HEK293T (cell line): ENCODE measurements at regions not wholly inside any gene's neighbourhood (a gene's known extent, or its start where the extent isn't known, plus 50 kb on each side); places are given as distances from the start of the nearest gene placed in this dataset.

Experiments
- CTCF ChIA-PET: fragments of 350-600 bp; formaldehyde crosslinking; extraction: SDS; loops from one replicate; lab custom pipeline; 2021; ENCODE audit warnings: antibody characterized with exemption, inconsistent platforms; lab: Yijun Ruan, JAX
- POLR2A ChIA-PET: fragments of 350-600 bp; formaldehyde crosslinking; extraction: SDS; loops from one replicate; lab custom pipeline; 2020; ENCODE audit warnings: antibody characterized with exemption, inconsistent platforms; lab: Yijun Ruan, JAX
- DNase-seq: peaks from one replicate; pipeline ENCODE4 v3.0.0; 2012; ENCODE audit warnings: mixed read lengths; ENCODE audit errors: extremely low spot score
- ARNT ChIP-seq: fragments of 450-650 bp; IDR thresholded peaks from 2 replicates; pipeline ENCODE4 v1.6.1; 2017; ENCODE audit warnings: mild to moderate bottlenecking
- BHLHE40 ChIP-seq: fragments of 450-650 bp; IDR thresholded peaks from 2 replicates; pipeline ENCODE4 v1.6.1; 2016; ENCODE audit warnings: mild to moderate bottlenecking, moderate library complexity, borderline replicate concordance
- CTBP1 ChIP-seq: fragments of 450-650 bp; IDR thresholded peaks from 2 replicates; pipeline ENCODE4 v1.6.1; 2016; ENCODE audit warnings: borderline replicate concordance
- ELF4 ChIP-seq: fragments of 450-650 bp; IDR thresholded peaks from 2 replicates; pipeline ENCODE4 v1.6.1; 2017; ENCODE audit warnings: antibody characterized with exemption
- FOXA1 ChIP-seq: fragments of 450-650 bp; IDR thresholded peaks from 2 replicates; pipeline ENCODE4 v1.6.1; 2016; ENCODE audit warnings: mild to moderate bottlenecking
- FOXK2 ChIP-seq: fragments of 450-650 bp; IDR thresholded peaks from 2 replicates; pipeline ENCODE4 v1.6.1; 2016; ENCODE audit warnings: mild to moderate bottlenecking
- FOXM1 ChIP-seq: fragments of 450-650 bp; IDR thresholded peaks from 2 replicates; pipeline ENCODE4 v1.6.1; 2017; ENCODE audit warnings: mild to moderate bottlenecking, borderline replicate concordance
- HDGF ChIP-seq: fragments of 450-650 bp; IDR thresholded peaks from 2 replicates; pipeline ENCODE4 v1.6.1; 2017; ENCODE audit warnings: antibody characterized with exemption, borderline replicate concordance
- L3MBTL2 ChIP-seq: fragments of 450-650 bp; conservative IDR thresholded peaks from 2 replicates; pipeline ENCODE4 v1.6.1; 2016; ENCODE audit warnings: mild to moderate bottlenecking
- LEF1 ChIP-seq: fragments of 450-650 bp; IDR thresholded peaks from 2 replicates; pipeline ENCODE4 v1.6.1; 2017; ENCODE audit warnings: mild to moderate bottlenecking, borderline replicate concordance
- NFRKB ChIP-seq: fragments of 450-650 bp; IDR thresholded peaks from 2 replicates; pipeline ENCODE4 v1.6.1; 2016; ENCODE audit warnings: mild to moderate bottlenecking, moderate library complexity
- PKNOX1 ChIP-seq: fragments of 450-650 bp; IDR thresholded peaks from 2 replicates; pipeline ENCODE4 v1.6.1; 2016
- SP1 ChIP-seq: fragments of 450-650 bp; IDR thresholded peaks from 2 replicates; pipeline ENCODE4 v1.6.1; 2017
- SUZ12 ChIP-seq: fragments of 450-650 bp; IDR thresholded peaks from 2 replicates; pipeline ENCODE4 v1.6.1; 2016; ENCODE audit warnings: mild to moderate bottlenecking
- TARDBP ChIP-seq: fragments of 450-650 bp; IDR thresholded peaks from 2 replicates; pipeline ENCODE4 v1.6.1; 2016
- ZNF384 ChIP-seq: fragments of 450-650 bp; IDR thresholded peaks from 2 replicates; pipeline ENCODE4 v1.6.1; 2016

- ChIA-PET CTCF (no interaction called here), POLR2A (no interaction called here)
- no peak for DNase-seq
- TF ChIP-seq SUZ12 (no peak), CTBP1 (no peak), NFRKB (no peak), HDGF (no peak), ZNF384 (no peak), BHLHE40 (no peak)
Observed at GRCh38 chr1:82690411-82690810, 889.7 kb downstream of the ADGRL2 start.

GRCh38 chr1:82689217-82689616 lies 888.5 kb downstream of the ADGRL2 start:
- TF ChIP-seq LEF1 (no peak), ZNF384 (no peak), FOXK2 (no peak), NFRKB (no peak), SP1 (no peak), SUZ12 (no peak), PKNOX1 (no peak), FOXA1 (no peak), CTBP1 (no peak), ARNT (no peak), L3MBTL2 (no peak), FOXM1 (no peak), ELF4 (no peak), BHLHE40 (no peak), HDGF (no peak), TARDBP (no peak)
- no peak for DNase-seq
- ChIA-PET CTCF (interaction anchor here (0.7 kb wide), 1 partner anchor 67 kb away, joined by 3 read pairs; no protein-coding TSS in a partner anchor), POLR2A (no interaction called here)

- ChIA-PET CTCF (no interaction called here), POLR2A (no interaction called here)
- DNase-seq = no peak
- no peak for TF ChIP-seq NFRKB
- no peak for TF ChIP-seq BHLHE40
- TF ChIP-seq SUZ12 = no peak
- TF ChIP-seq PKNOX1 = no peak
- TF ChIP-seq LEF1 = no peak
- no peak for TF ChIP-seq ELF4
- TF ChIP-seq FOXK2 = no peak
- TF ChIP-seq ZNF384 = no peak
- TF ChIP-seq ARNT = no peak
- TF ChIP-seq L3MBTL2 = no peak
- no peak for TF ChIP-seq CTBP1
- TF ChIP-seq SP1 = no peak
- no peak for TF ChIP-seq TARDBP
Observed at GRCh38 chr1:82686774-82687173, 886.0 kb downstream of the ADGRL2 start.

DNA sequence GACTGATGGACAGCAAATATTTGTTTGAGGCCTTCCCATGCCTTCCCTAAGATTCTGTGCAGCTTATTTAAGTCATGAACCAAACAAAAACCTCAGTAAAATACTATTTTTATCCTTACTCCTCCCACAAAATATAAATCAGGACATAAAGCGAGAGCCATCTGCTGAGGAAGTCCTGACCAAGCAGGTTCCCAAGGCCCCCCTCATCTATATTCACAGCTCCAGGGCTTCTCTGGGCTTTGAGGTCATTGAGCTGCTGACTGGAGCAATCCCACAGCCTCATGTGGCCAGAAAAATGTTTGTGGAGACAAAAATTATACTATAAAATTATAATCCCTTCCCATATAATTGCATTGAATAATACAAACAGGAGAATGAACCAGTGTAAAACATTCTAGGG lies 846.2 kb downstream of the ADGRL2 start:
- TF ChIP-seq NFRKB (no peak), HDGF (no peak)
- no peak for DNase-seq
- CTCF ChIA-PET = no interaction called here
- POLR2A ChIA-PET = no interaction called here

GRCh38 chr1:82646336-82646735 lies 845.6 kb downstream of the ADGRL2 start:
- ChIA-PET CTCF (no interaction called here), POLR2A (no interaction called here)
- TF ChIP-seq NFRKB = no peak
- TF ChIP-seq TARDBP = no peak
- TF ChIP-seq SP1 = no peak
- TF ChIP-seq FOXA1 = no peak
- no peak for TF ChIP-seq BHLHE40
- no peak for TF ChIP-seq LEF1
- TF ChIP-seq FOXK2 = no peak
- TF ChIP-seq ARNT = no peak
- no peak for TF ChIP-seq PKNOX1
- TF ChIP-seq SUZ12 = no peak
- no peak for TF ChIP-seq ZNF384
- no peak for TF ChIP-seq FOXM1
- no peak for TF ChIP-seq ELF4
- TF ChIP-seq HDGF = no peak
- TF ChIP-seq L3MBTL2 = no peak
- TF ChIP-seq CTBP1 = no peak
- no peak for DNase-seq

GRCh38 chr1:82644186-82644915 lies 843.6 kb downstream of the ADGRL2 start:
- no peak for DNase-seq
- TF ChIP-seq SP1 (no peak), ELF4 (no peak), FOXM1 (no peak), PKNOX1 (no peak), L3MBTL2 (no peak), LEF1 (no peak), HDGF (no peak), ARNT (no peak), ZNF384 (no peak), SUZ12 (no peak), FOXK2 (no peak), BHLHE40 (no peak), CTBP1 (no peak)
- POLR2A ChIA-PET = no interaction called here
- CTCF ChIA-PET = no interaction called here
